RWPE2 (cell line): ENCODE measurements at regions not wholly inside any gene's neighbourhood (a gene's known extent, or its start where the extent isn't known, plus 50 kb on each side); places are given as distances from the start of the nearest gene placed in this dataset.
A peak's percentile ranks its signal among the peaks of the same experiment; 100 is the strongest.

Experiments
- ATAC-seq: fragments of 200-7000 bp; cut with Tn5 transposase; 3 replicates; pipeline ENCODE4 v1.9.1; 2021; ENCODE audit warnings: low read depth
- DNase-seq: peaks from one replicate; pipeline ENCODE4 v3.0.0-alpha.2; 2020; ENCODE audit warnings: low spot score
- H3K27ac ChIP-seq: fragments of 450-650 bp; 2 replicates; pipeline ENCODE4 v1.5.1; 2017; ENCODE audit warnings: mild to moderate bottlenecking; ENCODE audit not compliant: poor library complexity, severe bottlenecking
- H3K27me3 ChIP-seq: fragments of 250-450 bp; sonication (Bioruptor Pico); 2 replicates; pipeline ENCODE4 v1.5.1; 2021; ENCODE audit warnings: mild to moderate bottlenecking, moderate library complexity; ENCODE audit not compliant: insufficient read depth, poor library complexity, severe bottlenecking
- H3K36me3 ChIP-seq: fragments of 250-450 bp; sonication (Bioruptor Pico); 2 replicates; pipeline ENCODE4 v1.5.1; 2020; ENCODE audit warnings: low read depth, mild to moderate bottlenecking, moderate library complexity
- H3K4me1 ChIP-seq: fragments of 250-450 bp; sonication (Bioruptor Pico); 2 replicates; pipeline ENCODE4 v1.5.1; 2021; ENCODE audit warnings: mild to moderate bottlenecking, moderate library complexity; ENCODE audit not compliant: insufficient read depth, poor library complexity, severe bottlenecking
- H3K4me3 ChIP-seq: fragments of 250-450 bp; sonication (Bioruptor Pico); 2 replicates; pipeline ENCODE4 v1.5.1; 2021; ENCODE audit warnings: mild to moderate bottlenecking, moderate library complexity; ENCODE audit not compliant: severe bottlenecking
- H3K9me3 ChIP-seq: fragments of 250-450 bp; sonication (Bioruptor Pico); 2 replicates; pipeline ENCODE4 v1.5.1; 2021; ENCODE audit warnings: mild to moderate bottlenecking, moderate library complexity; ENCODE audit not compliant: severe bottlenecking
- TF ChIP-seq, protein P1 (sequence below): fragments of 450-650 bp; IDR thresholded peaks from one replicate; pipeline ENCODE4 v1.5.1; 2017; ENCODE audit warnings: mild to moderate bottlenecking, moderate library complexity; ENCODE audit not compliant: poor library complexity, severe bottlenecking

DNA sequence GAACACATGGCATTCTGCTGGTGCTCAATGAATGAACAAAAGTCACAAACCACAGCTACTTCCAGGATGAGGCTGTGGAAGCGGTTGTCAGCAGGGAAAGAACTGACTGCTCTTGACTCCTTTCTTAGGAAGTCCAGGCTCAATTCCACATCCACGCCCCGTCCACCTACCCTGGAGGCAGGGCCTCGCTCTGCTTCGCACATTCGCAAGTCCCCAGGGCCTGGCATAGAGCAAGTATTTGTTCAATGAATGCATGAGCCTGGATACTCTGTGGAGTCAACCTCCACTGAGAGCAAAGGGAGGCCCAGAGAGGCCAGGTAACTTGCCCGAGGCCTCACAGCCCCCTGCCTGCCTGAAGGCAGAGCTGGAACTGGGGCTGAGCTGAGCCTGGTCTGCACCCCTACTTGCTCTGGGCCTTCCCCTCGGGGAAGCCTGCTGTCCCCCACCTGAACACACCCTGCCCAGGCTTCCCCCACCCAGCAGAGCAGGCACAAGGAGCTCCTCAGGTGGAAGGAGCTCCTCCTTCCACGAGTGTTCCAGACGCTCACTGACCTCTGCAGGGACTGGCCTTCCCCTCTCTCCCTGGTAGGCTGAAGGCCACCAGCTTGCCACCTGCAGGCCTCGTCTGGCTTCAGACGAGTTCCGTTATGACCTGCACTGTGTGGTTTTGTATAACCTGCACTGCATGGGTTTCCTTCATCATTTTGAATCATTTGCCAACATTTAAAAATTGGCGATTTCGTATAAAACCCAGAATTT is 119.3 kb upstream of the PTPN1 start:
- TF ChIP-seq, protein P1, sequence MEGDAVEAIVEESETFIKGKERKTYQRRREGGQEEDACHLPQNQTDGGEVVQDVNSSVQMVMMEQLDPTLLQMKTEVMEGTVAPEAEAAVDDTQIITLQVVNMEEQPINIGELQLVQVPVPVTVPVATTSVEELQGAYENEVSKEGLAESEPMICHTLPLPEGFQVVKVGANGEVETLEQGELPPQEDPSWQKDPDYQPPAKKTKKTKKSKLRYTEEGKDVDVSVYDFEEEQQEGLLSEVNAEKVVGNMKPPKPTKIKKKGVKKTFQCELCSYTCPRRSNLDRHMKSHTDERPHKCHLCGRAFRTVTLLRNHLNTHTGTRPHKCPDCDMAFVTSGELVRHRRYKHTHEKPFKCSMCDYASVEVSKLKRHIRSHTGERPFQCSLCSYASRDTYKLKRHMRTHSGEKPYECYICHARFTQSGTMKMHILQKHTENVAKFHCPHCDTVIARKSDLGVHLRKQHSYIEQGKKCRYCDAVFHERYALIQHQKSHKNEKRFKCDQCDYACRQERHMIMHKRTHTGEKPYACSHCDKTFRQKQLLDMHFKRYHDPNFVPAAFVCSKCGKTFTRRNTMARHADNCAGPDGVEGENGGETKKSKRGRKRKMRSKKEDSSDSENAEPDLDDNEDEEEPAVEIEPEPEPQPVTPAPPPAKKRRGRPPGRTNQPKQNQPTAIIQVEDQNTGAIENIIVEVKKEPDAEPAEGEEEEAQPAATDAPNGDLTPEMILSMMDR: no peak
- H3K36me3 ChIP-seq: no peaks in the 10 kb centered on the region
- no peaks in the 10 kb centered on the region for H3K9me3 ChIP-seq
- no peak overlapping the region for H3K4me3 ChIP-seq
- no peak overlapping the region for H3K27ac ChIP-seq
- DNase-seq (peak; percentile 82), ATAC-seq (no peak)
- peaks cover 3% of the 10 kb centered on the region for H3K4me1 ChIP-seq
- H3K27me3 ChIP-seq: no peaks in the 10 kb centered on the region

DNA sequence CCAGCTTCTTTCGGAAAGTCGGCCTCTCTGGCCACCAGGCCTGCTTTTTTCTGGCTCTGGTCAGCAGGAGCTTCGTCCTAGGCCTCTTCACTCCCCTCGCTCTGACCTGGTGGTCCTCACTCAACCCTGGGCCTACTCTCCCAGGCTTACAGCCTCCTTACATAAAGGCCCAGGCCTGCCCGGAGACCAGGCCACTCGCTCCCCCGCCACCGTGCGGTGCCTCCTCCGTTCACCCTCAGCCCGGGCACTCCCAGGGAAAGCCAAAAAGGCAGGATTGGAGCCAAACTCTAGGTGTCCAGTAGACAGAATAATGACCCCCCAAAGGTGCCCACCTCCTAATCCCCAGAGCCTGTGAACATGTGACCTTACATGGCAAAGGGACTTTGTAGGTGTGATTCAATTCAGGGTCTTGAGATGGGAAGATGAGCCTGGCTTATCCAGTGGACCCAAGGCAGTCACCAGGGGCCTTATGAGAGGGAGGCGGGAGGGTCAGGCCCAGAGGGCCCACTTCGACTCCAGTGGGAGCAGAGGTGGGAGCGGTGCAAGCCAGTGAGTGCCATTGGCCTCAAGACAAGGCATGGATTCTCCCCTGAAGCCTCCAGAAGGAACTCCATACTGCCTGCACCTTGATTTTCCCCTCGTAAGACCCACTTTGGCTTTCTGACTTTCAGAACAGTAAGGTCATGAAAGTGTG is 118.6 kb upstream of the PTPN1 start:
- peaks cover 3% of the 10 kb centered on the region for H3K4me1 ChIP-seq
- H3K9me3 ChIP-seq: no peaks in the 10 kb centered on the region
- TF ChIP-seq, protein P1: no peak
- H3K27me3 ChIP-seq: no peaks in the 10 kb centered on the region
- DNase-seq (peak; percentile 77), ATAC-seq (no peak)
- no peak overlapping the region for H3K4me3 ChIP-seq
- H3K36me3 ChIP-seq: no peaks in the 10 kb centered on the region
- no peak overlapping the region for H3K27ac ChIP-seq

DNA sequence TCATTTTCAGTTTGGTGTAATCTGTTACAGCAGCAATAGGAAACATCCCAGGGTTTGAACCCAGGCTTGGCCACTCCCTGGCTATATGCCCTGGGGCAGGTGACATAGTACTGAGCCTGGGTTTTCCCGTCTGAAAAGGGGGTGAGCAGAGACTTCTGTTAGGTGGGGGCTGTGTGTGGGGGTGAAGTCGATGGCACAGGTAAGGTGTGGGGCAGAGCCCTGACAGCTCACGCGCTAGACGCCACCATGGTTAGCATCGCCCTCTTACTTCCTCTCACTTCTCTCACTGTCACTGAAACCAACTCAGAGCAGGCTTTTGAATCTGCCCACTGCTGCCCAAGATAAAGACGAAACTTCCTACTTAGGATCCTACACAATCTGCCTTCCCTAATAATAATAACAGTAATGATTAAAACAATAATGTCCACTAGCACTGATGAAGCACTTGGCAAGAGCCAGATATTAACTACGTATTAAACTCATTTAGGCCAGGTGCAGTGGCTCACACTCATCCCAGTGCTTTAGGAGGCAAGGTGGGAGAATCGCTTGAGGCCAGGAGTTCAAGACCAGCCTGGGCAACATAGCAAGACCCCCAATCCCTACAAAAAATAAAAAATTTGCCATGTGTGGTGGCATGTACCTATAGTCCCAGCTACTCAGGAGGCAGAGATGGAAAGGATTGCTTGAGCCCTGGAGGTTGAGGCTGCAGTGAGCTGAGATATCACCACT is 117.9 kb upstream of the PTPN1 start:
- H3K27me3 ChIP-seq: no peaks in the 10 kb centered on the region
- no peak overlapping the region for H3K27ac ChIP-seq
- peaks cover 3% of the 10 kb centered on the region for H3K4me1 ChIP-seq
- no peaks in the 10 kb centered on the region for H3K9me3 ChIP-seq
- H3K36me3 ChIP-seq: no peaks in the 10 kb centered on the region
- peak; percentile 6; the same call in 1 of the 3 replicates for ATAC-seq
- no peak overlapping the region for H3K4me3 ChIP-seq
- no peak for DNase-seq
- TF ChIP-seq, protein P1: no peak

DNA sequence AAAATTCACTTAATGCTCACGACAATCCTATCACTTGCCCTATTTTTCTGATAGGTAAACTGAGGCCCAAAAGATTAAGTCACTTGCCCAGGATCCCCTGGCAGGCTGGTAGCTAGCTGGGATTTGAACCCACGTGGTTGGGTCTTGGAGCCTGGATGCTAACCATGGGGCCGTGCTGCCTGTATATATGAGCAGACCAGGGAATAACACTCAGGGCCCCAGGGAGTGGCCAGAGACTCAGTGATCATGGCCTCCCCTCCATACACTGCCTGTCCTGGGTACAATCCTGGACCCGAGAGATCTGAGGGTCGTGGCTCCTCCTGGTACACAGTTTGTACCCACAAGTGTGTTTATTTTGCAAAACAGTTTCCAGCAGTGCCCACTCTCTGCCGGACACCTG is 116.9 kb upstream of the PTPN1 start:
- H3K9me3 ChIP-seq: no peaks in the 10 kb centered on the region
- no peaks in the 10 kb centered on the region for H3K27me3 ChIP-seq
- H3K36me3 ChIP-seq: no peaks in the 10 kb centered on the region
- ATAC-seq (no peak), DNase-seq (no peak)
- peaks cover 3% of the 10 kb centered on the region for H3K4me1 ChIP-seq
- H3K4me3 ChIP-seq: no peak overlapping the region
- H3K27ac ChIP-seq: no peak overlapping the region
- TF ChIP-seq, protein P1: no peak
